ENCODE measurements at regions not wholly inside any gene's neighbourhood (a gene's known extent, or its start where the extent isn't known, plus 50 kb on each side); places are given as distances from the start of the nearest gene placed in this dataset.
"Not testable (repeated sequence)": the region's sequence is repeated elsewhere in the genome, so short reads cannot be mapped to it uniquely, and the experiment has no call there.

DNA sequence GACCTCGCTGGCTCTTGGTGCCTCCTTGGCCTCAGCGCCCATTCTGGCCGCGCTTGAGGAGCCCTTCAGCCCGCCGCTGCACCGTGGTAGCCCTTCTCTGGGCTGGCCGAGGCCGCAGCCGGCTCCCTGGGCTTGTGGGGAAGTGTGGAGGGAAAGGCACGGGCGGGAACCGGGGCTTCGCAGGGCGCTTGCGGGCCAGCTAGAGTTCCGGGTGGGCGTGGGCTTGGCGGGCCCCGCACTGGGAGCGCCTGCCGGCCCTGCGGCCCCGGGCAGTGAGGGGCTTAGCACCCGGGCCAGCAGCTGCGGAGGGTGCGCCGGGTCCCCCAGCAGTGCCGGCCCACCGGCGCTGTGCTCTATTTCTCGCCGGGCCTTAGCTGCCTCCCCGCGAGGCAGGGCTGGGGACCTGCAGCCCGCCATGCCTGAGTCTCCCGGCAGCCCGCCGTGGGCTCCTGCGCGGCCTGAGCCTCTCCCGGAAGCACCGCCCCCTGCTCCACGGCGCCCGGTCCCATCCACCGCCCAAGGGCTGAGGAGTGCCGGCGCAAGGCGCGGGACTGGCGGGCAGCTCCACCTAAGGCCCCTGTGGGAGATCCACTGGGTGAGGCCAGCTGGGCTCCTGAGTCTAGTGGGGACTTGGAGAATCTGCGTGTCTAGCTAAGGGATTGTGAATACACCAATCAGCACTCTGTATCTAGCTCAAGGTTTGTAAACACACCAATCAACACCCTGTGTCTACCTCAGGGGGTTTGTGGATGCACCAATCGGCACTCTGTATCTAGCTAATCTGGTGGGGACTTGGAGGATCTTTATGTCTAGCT, 141.1 kb downstream of the SLCO4C1 start:
- not testable (repeated sequence) for DNase-seq

DNA sequence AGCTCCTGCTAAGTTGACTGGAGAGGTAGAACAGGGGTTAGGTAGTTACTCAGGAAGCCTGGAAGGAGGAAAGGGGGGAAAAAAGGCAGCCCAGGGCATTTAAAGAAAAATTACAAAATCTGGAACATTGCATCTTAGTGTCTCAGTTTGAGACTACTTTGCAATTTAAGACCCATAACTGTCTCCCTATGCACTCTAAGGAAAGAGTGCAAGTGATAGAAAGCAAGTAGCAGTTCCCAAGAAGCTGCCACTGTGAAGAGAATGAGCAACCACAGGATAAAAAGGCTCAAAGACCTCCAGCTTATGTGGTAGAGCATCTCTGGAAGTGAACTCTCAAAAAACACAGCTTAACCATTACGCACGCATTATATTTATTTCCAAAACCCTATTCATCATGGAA, 141.8 kb downstream of the SLCO4C1 start:
- DNase-seq = no peak

DNA sequence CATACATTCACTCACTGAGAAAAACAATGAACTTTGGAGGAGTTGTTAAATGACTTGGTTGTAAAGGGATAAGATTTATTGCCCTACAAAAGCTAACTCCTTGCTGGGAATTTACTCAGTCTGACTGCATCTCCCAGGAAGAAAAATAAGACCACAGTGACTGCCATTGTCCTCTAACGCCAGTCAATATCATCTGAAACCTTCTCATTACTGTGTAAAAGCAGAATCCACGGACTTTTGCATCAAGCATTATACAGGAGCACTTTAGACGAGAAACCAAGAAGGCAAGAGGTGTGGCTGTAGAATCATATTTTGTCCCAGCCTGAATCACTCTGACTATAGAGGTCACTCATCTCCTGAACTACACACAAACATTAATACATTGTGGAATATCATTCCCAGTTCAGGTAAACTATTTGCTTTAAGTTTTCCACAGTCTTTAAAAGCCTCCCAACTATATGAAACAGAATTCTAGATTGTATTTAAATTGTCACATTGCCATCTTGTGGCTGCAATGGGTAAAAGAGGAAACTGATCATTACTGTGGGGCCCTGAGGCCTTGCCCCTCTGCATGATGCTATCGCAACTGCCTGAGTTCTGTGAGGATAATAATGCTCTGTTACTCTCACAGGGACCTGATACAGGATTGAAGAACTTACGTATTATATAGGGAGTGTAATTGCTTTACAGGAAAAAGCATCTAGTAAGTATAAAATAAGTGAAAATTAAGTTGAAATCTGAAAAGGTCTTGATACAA, 142.9 kb downstream of the SLCO4C1 start:
- DNase-seq = peak in 1 of 2 experiments; percentile 50

DNA sequence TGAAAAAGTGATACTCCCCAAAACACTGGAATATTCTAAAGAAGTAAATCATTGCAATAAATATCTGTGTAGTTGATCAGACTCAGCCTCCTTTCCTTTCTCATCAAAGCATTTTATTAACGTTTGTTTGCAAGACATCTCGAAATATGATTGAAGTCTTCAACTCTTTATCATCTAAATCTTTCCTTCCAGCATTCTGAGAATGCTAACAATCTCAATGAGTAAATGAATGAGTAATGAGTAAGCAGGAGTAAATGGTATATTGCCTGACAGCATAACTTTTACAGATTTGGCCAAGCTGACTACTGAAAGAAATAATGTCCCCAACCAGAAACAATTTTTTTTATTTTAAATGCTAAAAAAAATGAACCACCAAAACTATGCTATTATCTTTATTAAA, 157.1 kb downstream of the SLCO4C1 start:
- DNase-seq = peak in 1 of 2 experiments; percentile 11

DNA sequence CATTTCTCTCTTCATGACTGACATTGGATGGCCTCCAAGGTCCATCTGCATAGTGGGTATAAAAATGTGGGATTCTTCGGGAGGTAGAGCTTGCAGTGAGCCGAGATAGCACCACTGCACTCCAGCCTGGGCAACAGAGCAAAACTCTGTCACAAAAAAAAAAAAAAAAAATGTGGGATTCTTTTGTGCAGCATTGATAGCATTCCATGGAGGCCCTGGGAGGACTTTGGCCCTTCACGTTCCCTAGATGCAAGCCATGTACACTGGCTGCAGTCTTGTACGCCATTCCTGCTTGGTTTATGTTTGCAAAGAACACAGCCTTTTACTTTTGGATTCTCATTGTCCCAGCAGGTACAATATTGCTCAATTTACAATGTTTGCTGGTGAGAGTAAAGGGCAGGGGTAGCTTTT, 157.8 kb downstream of the SLCO4C1 start:
- no peak for DNase-seq

DNA sequence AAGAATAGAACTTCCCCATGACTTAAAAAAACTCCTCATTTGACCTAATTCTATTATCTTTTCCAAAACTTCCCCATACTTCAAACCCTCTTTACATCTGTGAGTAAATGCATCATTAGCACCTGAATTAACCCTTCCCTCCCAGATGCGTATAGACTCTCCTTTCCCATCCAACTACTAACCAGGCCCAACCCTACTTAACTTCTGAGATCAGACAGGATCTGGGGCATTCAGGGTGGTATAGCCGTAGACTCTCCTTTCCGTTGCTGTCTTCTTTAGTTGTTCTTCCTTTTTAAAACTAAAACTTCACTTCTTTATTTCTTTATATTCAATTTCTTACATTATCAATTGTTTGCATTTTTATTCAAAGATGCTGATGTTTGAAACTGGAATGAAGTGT, 165.2 kb downstream of the SLCO4C1 start:
- no peak for DNase-seq

DNA sequence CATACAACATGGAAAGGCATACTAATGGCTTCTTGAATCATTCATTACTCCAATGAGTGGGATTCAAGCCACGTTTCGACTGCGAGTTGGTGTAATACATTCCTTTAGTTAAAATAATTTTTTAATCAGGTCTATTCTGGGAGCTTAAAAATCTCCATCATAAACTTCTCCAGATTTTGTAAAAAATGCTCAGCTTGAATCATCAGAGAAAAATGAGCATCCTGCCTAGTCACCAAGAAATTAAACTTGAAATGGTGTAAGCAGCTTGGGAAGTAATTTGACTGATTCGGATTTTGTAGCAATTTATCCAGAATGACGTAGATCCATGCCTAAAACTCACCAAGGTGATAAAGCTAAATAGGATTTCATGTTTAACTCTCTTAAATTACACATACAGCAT, 165.7 kb downstream of the SLCO4C1 start:
- DNase-seq = no peak

DNA sequence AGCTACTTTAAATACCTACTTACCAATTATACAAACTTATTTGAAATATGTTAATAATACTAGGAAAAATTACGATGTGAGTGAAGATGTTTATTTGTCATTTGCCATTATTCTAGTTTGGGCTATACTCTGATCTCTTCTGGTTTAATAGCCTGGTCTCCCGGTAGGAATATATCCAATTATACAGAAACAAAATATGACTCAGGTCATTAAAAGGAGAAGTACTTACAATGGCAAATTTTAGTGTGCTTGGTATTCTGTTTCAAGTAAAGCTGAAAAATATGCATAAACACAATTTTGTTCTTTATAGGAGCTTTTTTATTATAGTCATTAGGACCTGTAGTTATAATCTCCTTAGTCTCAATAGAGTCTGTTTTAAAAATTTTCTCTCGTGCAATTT, 176.8 kb downstream of the SLCO4C1 start:
- no peak for DNase-seq

DNA sequence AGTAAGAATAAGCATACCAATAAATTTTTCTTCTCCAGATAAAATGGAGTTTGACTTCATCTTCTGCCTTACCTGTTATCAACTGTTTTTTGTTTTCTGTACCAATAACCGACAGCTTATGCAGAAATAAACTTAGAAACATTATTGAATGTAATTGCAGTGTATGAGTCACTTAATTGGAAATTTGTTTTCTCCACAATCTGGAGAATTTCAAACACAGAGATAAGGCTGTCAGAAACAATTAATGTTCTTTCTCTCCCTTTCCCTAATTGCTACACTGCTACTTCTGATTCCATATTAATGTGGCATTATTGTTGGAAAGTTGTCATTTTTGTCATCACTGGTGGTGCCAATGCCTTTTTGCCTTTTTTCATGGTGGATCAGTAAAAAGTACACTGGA, 180.3 kb downstream of the SLCO4C1 start:
- DNase-seq = no peak

DNA sequence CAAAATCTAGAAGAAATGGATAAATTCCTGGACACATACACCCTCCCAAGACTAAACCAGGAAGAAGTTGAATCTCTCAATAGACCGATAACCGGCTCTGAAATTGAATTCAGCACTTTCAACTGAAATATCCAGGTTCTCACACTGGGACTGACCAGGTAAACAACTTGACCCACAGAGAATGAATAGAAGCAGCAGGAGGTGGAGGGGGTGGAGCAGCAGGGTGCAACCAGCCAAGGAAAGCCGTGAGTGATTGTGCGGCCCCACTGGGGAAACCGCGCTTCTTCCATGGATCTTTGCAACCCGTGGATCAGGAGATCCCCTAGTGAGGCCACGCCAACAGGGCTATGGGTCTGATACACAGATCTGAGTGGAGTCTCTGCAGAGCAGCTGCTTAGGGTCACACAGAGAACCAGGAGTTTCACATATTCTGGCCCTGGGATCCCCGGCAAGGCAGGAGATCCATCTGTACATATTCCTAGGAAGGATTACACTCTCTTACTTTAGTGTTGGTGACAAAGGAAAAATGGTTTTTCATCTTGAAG, 181.5 kb downstream of the SLCO4C1 start:
- no peak for DNase-seq

DNA sequence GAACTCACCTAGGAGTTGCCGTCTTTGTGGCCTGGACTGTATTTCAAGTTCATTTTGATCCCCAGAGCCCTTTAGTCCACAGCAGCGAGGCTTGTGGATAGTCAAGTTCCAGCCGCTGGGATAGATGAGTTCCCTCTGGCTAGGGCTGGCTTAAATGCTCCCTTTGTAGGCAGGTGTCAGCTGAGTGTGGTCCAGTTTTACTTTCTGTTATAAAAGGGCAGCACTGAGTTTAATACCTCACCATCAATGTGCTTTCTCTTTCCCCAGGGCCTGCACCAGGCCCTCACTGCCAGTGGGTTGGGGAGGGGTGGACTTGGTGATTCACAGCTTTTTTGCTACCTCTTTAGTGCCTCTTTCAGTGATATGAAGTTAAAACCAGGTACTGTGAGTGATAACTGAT, 188.2 kb downstream of the SLCO4C1 start:
- no peak for DNase-seq

DNA sequence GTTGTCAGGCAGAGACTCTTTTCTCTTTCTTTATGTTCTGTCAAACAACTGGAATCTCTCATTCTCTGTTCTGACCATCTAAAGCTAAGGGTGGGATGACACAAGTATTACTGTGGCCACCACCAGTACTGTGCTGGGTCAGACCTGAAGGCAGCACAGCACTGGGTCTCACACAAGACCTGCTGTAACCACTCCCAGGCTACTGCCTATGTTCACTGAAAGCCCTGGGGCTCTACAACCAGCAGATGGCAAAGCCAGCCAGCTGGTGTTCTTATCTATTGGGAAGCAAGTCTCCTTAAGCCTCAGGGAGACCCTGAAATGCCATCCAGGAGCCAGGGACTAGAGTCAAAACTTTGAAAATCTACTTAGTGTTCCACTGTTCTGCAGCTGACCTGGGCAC, 189.5 kb downstream of the SLCO4C1 start:
- no peak for DNase-seq

DNA sequence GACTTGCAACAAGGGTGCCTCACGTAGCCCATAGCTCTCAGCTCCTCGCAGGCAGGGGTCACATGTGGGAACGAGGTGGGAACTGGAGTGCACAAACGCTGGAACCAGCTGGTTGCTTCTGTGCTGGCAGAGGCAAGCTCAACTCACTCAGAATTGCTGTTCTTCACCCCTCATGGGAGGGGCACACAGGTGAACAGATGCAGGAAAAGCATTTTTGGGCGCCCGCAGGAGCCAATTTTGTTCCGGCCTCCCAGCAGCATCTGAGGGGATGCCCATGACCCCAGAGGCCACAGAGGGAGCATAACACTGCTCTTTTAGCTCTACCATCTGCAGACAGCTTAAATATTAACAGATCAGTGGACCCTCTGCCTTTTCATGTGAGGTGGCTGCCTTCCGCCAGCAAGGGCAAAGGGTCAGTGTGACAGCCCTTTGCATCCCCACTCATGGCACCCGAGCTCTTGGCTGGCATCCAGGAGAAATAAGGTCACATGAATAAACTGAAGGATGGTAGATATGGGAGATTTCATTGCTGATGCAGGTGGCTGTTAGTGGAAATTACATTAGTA, 196.2 kb downstream of the SLCO4C1 start:
- DNase-seq = no peak

DNA sequence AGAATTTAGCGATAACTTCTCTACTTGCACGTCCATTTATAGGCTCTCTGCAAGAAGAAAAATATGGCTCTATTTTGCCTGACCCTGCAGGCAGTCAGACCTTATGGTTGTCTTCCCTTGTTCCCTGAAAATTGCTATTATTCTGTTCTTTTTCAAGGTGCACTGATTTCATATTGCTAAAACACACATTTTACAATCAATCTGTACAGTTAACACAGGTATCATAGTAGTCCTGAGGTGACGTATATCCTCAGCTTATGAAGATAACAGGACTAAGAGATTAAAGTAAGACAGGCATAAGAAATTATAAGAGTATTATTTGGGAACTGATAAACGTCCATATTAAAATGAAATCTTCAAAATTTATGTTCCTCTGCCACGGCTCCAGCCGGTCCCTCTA, 197.0 kb downstream of the SLCO4C1 start:
- DNase-seq = not testable (repeated sequence)

DNA sequence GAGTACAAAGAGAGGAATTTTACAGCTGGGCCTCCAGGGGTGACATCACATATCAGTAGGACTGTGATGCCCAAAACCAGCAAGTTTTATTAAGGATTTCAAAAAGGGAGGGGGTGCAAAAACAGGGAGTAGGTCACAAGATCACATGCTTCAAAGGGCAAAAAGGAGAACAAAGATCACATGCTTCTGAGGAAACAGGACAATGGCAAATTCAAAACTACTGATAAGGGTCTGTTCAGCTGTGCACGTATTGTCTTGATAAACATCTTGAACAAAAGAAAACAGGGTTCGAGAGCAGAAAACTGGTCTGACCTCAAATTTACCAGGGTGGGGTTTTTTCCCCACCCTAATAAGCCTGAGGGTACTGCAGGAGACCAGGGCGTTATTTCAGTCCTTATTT, 197.5 kb downstream of the SLCO4C1 start:
- DNase-seq = not testable (repeated sequence)

DNA sequence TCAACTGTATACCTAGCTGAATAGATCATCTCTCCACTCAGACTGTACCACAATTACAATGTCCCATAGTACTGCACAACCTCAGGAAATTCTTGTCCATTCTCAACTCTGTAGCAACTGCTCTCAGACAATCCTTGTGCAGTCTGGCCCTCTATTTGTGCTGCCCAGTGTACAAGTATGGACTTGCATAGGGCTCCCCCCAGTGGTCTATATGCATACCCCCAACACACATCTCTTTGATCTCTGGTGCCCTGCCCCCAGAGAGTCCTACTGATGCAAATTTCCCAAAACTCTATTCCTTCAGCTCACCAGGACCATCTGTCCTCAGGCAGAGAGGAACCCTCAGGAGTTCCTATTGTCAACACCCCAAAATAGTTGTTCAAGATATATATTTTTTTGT, 205.3 kb downstream of the SLCO4C1 start:
- peak; percentile 2 to 45 for DNase-seq

DNA sequence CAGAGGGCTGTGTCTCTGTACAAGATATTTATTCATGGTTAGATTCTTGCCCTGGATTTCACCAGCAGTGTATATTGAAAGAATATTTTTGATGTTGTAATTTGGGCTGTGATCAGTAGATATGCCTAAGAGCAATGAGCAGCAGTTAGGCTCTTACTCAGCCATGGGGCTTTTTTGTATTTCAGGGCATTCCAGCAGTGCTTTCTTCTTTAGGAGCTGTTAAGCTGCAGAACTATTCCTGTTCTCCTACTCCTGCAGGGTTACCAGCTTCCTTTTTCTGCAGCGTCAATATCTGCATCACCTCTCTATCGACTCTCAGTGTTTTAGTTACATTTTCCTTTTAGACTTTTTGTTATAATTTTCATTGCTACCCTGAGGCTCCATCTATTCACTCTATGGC, 206.2 kb downstream of the SLCO4C1 start:
- no peak for DNase-seq

DNA sequence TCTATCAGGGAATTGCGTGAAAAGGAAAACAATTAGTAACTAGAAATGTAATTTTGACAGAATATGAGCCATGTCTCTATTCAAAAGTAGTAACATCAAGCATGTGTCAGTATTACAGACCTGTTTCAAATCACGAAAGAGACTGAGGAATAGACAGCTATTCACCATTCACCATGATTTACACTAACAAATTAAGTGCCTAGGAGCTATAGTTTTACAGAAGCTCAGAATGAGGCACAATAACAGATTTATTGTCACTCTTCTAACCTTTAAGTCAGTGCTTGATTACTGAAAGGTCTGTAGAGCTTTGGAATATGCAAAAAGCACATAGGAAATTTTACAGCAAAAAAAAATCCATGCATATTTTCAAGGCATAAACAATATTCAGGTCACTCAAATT, 208.2 kb downstream of the SLCO4C1 start:
- no peak for DNase-seq

DNA sequence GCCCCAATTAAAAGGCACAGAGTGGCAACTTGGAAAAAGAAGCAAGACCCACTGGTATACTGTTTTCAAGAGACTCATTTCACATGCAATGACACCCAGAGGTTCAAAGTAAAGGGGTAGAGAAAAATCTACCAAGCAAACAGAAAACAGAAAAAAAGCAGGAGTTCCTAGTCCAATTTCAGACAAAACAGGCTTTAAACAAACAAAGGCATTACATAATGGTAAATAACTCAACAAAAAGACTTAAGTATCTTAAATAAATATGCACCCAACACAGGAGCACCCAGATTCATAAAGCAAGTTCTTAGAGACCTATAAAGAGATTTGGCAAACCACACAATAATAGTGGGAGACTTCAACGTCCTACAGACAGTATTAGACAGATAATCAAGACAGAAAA, 215.8 kb downstream of the SLCO4C1 start:
- no peak for DNase-seq

DNA sequence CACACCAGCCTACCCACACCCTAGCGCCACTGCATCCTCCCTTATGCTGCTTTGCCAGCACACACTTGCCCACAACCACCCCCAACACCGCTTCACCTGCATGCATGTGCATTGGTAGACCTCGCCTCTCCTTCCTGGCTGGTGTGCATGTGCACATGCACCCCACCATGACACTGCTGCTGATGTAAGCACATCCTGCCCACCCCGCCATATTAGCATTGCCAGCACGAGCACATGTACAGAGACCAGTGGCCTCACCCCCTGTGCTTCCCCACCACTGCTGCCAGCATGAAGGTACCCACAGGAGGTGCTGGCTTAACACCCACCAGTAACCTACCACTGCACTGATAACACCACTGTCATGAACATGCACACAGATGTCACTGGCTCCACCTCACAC, 218.2 kb downstream of the SLCO4C1 start:
- no peak for DNase-seq

DNA sequence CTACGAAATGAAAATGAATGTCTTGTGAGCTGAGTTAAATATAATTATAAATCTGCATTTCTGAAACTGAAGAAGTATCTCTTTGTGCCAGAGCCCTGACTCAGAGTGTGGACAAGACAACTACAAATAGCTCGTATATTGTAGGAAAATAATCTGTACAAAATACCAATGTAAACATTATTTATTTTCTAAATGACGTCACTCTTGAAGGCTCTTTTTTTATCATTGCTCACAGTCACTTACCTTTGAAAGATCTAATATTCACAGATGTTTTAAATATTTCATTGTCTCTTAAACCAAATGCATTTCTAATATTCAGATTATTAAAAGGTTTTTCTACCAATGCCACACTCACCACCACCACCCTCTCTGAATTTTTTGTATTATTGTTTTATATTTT, 226.1 kb downstream of the SLCO4C1 start:
- DNase-seq = no peak

DNA sequence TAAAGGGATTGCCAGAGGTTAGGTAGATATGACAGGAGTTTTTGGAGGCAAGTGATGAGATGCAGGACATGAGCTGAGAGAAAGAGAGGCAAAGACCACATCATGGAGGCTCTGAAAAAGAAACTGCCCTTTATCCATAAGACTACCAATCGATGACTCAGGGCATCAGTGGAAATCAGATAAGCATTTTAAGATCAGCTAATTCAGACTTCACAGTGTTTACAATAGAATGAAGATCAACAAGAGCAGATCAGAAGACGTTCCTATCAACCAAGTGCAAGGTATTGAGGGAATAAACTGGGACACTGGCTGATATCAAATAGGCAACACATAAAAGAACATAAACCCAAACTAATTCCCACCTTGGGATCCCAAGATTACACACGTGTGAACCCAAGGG, 227.2 kb downstream of the SLCO4C1 start:
- DNase-seq = no peak

DNA sequence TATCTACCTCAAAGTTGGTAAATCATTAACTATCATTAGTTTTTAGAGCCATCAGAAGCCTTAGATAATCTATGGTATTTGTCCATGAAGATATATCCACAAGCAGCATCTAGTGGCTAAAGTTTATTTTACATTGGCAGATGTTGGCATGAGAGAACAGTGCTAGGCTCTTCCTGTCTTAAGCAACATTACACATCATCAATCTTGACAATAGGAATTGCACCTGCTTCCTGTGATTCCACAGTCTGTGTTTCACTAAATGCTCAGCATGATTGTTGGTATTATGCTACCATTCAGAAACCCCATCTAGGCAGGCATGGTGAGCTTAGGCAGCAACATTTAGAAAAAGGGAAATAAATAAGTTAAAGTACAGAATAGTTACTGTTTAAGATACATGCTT, 246.6 kb downstream of the SLCO4C1 start:
- peak in 1 of 2 experiments; percentile 25 for DNase-seq

DNA sequence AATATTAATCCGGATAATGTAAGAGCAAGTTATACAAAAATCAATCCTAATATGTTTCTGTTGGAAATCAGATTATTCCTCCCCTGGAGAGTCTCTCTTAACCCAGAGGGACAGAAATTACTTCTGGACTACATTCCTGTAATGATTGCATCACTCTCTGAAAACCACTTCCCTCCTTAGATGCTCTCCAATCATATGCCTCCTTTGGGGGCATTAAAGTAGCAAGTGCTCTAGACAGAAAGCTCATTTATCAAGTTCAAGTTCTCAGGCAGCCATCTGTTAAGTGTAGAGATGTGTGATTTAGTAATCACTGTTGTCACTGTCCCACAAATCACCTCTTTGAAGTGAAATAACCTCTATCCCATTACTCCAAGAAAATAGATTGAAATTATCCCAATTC, 247.1 kb downstream of the SLCO4C1 start:
- peak in 1 of 2 experiments; percentile 25 for DNase-seq
